ENCODE measurements at regions not wholly inside any gene's neighbourhood (a gene's known extent, or its start where the extent isn't known, plus 50 kb on each side); places are given as distances from the start of the nearest gene placed in this dataset.
A peak's percentile ranks its signal among the peaks of the same experiment; 100 is the strongest.

DNA sequence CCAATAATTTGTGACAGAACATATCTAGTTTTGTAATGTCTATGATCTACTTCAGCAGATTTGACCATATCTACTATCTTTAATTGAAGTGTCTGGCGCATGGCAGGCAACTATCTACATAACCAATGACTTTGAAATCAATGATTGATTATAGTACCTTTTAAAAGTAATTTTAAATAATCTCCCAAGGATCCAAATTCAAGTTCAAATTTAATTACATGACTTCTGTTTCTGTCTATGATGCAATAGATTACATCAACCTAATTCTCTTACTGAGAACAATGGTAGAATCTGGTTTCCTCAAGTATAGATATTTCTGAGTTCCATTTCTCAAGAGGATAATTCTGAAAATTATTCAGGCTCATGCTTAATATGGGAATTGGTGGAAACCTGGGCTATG, 177.4 kb upstream of the IL15 start:
- no peak for DNase-seq (ENCODE audit: low read depth)

DNA sequence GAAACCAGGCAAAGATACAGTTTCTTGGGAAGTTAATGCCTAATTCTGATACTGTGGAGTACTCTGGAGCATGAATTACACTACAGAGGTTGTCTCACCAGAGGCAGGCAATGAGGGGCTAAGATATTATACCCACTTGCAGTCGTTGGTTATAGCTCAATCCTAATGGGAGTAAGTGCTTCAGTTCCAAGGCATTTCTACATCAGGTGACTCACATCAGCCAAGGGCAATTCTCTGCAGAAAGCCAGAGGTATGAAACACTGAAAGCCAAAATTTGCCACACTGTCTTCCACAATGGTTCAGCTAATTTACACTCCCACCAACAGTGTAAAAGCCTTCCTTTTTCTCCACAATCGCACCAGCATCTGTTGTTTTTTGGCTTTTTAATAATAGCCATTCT, 174.0 kb upstream of the IL15 start:
- DNase-seq (ENCODE audit: low read depth): no peak

DNA sequence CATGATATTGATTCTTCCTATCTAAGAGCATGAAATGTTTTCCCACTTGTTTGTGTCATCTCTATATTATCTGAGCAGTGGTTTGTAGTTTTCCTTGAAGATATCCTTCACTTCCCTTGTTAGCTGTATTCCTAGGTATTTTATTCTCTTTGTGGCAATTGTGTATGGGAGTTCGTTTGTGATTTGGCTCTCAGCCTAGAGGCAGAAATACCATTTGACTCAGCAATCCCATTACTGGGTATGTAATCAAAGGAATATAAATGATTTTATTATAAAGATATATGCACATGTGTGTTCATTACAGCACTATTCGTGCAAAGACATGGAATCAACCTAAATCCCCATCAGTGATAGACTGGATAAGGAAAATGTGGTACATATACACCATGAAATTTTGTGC, 172.7 kb upstream of the IL15 start:
- DNase-seq (ENCODE audit: low read depth): no peak

DNA sequence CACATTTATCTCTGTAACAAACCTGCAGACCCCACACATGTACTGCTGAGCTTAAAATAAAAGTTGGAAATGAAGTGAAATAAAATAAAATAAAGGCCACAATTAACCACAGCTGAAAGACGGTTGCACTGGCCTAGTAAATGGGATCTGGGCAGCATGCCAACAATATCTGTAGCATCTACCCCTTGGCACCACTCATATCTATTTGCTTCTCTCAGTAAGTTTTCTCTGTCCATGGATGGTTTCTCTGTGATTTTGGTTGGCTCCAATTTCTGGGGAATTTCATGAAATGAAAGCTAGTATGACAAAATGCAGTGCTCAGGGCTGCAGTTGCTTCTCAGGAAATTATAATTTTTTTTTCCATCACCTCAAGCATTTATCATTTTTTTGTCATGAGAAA, 172.0 kb upstream of the IL15 start:
- no peak for DNase-seq (ENCODE audit: low read depth)

- no peak for DNase-seq (ENCODE audit: low read depth)
Observed at GRCh38 chr4:141465171-141465570, 171.2 kb upstream of the IL15 start.

GRCh38 chr4:141467225-141467624, 169.2 kb upstream of the IL15 start:
- DNase-seq (ENCODE audit: low read depth): no peak

DNA sequence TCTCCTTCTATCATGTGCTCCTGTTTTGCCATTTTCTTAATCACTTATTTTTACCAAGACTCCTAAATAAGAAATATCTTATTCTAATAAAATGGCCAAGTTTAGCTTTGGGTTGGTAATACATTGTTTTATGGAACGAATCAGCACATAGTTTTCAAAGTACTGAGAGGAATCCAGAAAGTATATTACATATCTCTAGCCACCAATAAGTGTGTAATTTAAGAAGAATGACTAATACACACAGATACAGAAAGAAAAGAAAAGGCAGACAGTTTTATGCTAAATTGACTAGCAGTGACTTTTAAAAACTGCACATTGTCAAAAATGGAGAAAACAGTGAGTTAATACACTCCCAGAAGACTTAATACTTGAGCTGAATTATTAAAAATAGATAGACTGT, 167.0 kb upstream of the IL15 start:
- no peak for DNase-seq (ENCODE audit: low read depth)

DNA sequence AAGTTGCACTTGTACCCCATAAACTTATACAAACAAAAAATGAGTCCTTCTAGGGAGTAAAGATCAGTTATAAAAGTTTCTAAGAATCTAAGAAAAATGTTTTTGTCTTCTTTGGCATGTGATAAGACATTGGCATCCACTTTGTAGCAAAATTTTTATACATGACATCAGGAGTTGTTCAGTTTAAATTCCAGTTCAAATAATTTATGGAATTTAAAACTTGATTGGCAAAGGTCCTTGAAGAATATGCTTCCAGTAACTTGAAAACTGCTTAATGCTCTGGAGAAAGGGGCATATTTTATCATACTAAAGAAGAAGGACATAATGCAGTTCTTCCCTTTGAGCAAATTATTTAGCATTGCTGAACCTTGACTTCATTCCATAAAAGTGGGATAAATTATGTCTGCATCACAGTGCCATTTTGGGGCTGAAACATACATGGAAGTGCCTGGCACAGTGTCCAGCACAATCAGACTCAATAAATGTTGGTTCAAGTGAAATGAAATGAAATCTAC, 163.3 kb upstream of the IL15 start:
- no peak for DNase-seq (ENCODE audit: low read depth)

DNA sequence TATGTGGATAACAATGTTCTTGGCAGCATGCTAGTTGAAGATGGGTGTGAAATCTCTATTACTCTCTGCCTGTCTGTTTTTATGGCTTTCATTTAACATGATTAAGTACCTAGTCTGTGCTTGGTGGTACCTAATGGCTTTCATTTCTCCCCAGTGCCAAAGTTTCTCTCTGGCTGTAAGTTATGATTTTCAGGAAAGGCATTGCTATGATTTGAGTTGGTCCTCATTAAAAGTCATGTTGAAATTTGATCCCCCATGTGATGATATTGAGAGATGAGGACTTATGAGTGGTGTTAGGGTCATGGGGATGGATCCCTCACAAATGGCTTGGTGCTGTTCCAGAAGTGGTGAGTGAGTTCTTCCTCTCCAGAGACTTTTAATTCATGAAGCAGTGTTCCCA, 162.4 kb upstream of the IL15 start:
- no peak for DNase-seq (ENCODE audit: low read depth)

DNA sequence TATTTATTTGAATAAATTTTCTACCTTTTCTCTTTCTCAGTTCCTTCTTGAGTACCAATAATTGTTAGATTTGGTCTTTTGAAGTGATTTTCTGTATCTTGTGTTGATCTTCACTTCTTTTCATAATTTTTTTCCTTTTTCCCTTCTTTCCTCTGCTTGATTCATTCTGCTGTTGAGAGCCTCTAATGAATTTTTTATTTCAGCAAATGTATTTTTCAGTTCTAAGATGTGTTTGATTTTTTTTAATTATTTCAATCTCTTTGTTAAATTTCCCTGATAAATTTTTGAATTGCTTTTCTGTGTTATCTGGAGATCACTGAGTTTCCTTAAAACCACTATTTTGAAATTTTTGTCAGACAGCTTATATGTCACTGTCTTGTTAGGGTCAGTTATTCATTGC, 155.4 kb upstream of the IL15 start:
- DNase-seq (ENCODE audit: low read depth): no peak

DNA sequence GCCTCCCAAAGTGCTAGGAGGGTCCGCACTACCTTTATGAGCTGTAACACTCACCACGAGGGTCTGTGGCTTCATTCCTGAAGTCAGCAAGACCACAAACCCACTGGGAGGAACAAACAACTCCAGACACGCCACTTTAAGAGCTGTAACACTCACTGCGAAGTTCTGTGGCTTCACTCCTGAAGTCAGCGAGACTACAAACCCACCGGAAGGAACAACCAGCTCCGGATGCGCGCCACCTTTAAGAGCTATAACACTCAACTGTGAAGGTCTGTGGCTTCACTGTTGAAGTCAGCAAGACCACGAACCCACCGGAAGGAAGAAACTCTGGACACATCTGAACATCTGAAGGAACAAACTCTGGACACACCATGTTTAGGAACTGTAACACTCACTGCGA, 152.1 kb upstream of the IL15 start:
- DNase-seq (ENCODE audit: low read depth): peak; percentile 34

GRCh38 chr4:141486375-141486997, 149.9 kb upstream of the IL15 start:
- no peak for DNase-seq (ENCODE audit: low read depth)

DNA sequence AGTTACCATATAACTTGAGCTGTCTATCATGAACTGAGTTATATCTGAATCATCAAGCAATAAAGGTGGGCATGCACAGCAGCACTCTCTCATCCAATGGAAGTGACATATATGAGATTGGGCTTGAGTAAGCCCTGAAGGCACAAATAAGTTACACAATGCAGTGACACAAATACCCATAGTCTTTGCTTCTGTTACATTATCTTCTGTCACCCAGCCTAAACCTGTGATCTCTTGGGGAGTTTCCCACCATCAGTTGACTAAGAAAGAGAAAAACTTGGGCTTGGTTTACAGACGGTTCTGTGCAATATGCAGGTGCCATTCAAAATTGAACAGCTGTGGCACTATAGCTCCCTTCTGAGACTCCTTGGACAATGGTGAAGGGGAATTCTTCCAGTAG, 138.8 kb upstream of the IL15 start:
- DNase-seq (ENCODE audit: low read depth): no peak

- DNase-seq (ENCODE audit: low read depth): no peak
Observed at GRCh38 chr4:141499261-141499853, 137.0 kb upstream of the IL15 start.

DNA sequence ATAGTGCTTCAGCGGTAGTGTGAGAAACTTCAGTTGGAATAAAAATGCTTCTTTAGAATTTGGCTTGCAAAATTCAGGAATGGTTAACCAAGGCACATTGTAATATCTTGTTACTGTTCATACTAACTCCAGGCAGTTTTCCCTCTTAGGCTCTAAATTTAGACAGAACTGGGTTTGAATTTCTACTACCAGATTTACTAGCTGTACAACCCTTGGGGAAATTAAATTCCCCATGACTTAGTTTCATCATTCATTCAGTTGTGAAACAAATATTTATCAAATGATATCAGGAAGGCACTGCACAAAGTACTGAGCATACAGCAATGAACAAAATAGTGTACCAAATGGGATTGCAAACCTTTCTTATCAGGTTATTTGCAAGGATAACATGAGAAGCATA, 135.0 kb upstream of the IL15 start:
- no peak for DNase-seq (ENCODE audit: low read depth)

DNA sequence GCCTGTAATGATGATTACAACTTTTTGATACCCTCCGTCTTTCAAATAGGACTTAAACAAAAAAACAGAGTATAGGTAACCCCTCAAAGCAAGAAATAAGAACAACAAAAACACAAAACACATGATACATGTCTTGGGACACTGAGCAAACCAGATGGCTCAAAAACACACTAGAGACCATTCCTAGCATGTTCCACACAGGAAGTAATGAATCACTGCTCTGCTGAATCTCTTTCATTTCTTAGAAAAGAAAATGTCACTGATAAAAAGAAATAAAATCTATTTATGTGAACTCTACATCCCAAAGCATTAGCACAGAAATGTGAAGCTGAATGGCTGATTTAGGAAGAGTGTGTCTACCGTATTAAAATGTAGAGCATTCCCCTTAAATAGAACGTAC, 134.5 kb upstream of the IL15 start:
- no peak for DNase-seq (ENCODE audit: low read depth)

DNA sequence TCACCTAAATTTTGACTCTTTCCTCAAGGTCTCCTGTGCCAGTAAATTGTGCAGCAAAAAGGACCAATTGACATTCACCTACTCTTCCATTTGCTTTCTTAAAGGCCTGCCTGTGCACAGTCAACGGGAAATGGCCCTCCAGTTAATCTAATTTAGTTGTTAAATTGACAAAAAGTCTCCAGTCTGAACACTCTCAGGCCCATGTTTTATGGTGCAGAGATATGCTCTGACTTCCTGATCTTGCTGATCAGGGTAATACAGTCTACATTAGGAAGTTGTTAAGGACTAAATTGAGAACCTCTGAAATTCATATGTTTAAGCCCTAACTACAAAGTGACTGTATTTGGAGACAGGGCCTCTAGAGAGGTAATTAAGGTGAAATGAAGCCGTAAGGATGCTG, 133.6 kb upstream of the IL15 start:
- no peak for DNase-seq (ENCODE audit: low read depth)

DNA sequence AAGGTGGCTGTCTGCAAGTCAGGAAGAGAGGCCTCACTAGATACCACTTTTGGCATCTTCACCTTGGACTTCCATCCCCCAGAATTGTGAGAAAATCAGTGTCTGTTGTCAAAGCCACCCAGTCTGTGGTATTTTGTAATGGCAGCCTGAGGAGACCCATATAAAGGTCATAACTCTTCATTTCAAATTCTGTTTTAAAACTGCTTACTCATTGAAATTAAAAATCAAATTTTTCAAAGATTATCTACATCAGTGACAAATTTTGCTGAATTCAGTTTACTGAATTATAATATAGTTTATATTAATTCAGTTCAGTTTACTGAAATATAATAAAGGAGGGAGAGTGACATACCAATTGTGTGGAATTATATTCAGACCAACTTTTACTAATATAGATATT, 133.1 kb upstream of the IL15 start:
- DNase-seq (ENCODE audit: low read depth): no peak

GRCh38 chr4:141511055-141511454, 125.3 kb upstream of the IL15 start:
- no peak for DNase-seq (ENCODE audit: low read depth)

DNA sequence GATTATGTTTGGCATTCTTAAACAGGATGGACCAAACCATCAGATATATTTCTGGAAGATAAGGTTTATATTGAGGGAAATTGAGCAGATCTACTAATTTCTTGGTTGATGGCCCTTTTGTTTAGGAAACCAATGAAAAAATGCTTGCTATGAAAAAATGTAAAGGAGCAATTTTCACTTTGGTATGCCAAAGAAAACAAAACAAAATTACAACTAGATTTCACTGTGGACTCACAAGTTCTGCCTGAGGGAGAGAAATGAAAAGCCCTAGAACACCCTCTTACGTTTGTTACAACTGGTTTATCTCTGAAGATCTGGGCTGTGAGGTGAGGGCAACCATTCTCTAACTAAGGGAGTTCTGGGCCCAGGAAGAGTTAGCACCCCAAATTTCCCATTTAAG, 122.5 kb upstream of the IL15 start:
- no peak for DNase-seq (ENCODE audit: low read depth)

DNA sequence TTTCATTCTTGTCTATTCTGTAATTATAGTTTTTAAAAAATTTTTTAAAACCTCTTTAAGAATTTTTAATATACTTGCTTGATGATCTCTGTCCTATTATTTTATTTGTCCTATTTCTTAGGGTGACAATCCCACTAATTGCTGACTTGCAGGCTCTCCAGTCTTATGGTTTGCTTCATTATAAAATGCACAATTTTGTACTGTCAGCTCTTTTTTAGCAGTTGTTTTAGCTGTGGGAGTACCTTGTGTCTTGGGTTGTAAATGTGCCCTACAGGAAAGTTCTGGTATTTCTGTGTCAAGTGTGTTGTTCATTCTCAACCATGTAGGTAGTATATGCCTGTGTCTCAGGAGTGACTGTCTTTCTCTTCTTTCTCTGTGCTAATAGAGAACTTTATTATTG, 118.2 kb upstream of the IL15 start:
- no peak for DNase-seq (ENCODE audit: low read depth)

GRCh38 chr4:141524116-141524515, 112.3 kb upstream of the IL15 start:
- no peak for DNase-seq (ENCODE audit: low read depth)

- DNase-seq (ENCODE audit: low read depth): no peak
Observed at GRCh38 chr4:141524841-141525240, 111.5 kb upstream of the IL15 start.

DNA sequence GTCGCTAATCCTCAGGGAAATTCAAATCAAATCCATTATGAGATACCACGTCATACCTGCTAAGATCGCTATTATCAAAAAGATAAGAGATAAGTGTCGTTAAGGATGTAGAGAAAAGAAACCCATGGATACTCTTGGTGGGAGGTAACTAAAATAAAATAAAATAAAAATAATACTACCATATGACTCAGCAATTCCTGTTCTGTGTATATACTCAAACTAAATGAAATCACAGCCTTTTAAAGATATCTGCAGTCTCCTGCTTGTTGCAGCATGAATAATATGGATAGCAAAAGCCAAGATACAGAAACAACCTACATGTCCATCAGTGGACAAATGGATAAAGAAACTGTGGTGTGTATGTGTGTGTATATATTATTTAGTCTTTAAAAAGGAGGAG, 105.8 kb upstream of the IL15 start:
- DNase-seq (ENCODE audit: low read depth): no peak
